Fibroblast of pulmonary artery (primary cell): ENCODE measurements at regions not wholly inside any gene's neighbourhood (a gene's known extent, or its start where the extent isn't known, plus 50 kb on each side); places are given as distances from the start of the nearest gene placed in this dataset.
A peak's percentile ranks its signal among the peaks of the same experiment; 100 is the strongest.

Experiments used
- DNase-seq: peaks from one replicate; pipeline ENCODE4 v3.0.0-alpha.2; 2010; ENCODE audit warnings: low read depth
- H3K4me3 ChIP-seq: replicated peaks from 2 replicates; pipeline ENCODE4 v1.5.1; 2011; ENCODE audit warnings: low read depth, mild to moderate bottlenecking, control low read depth, low read length, moderate library complexity
- TF ChIP-seq, protein P1 (sequence below): IDR thresholded peaks from 2 replicates; pipeline ENCODE4 v1.5.1; 2011; ENCODE audit warnings: mild to moderate bottlenecking, control low read depth, low read length, inconsistent platforms; ENCODE audit errors: missing control alignments

DNA sequence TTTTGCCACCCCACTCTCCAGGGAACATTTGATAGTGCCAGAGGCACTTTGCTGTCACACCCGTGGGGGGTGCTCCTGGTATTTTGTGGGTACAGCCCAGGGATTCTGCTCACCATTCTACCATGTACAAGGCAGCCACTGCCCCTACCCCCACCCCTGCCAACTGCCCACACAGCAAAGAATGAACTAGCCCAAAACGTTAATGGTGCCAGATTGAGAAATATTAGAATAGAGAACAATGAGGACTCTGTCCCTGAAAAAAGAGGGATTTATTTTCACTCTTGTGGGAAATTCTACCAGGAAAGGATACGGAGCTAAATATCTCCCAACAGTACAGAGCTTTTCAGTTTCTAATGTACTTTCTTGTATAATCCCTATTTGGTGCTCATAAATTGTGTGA is 154.5 kb upstream of the SUCLG2 start:
- H3K4me3 ChIP-seq: no peak overlapping the region
- DNase-seq: no peak
- TF ChIP-seq, protein P1, sequence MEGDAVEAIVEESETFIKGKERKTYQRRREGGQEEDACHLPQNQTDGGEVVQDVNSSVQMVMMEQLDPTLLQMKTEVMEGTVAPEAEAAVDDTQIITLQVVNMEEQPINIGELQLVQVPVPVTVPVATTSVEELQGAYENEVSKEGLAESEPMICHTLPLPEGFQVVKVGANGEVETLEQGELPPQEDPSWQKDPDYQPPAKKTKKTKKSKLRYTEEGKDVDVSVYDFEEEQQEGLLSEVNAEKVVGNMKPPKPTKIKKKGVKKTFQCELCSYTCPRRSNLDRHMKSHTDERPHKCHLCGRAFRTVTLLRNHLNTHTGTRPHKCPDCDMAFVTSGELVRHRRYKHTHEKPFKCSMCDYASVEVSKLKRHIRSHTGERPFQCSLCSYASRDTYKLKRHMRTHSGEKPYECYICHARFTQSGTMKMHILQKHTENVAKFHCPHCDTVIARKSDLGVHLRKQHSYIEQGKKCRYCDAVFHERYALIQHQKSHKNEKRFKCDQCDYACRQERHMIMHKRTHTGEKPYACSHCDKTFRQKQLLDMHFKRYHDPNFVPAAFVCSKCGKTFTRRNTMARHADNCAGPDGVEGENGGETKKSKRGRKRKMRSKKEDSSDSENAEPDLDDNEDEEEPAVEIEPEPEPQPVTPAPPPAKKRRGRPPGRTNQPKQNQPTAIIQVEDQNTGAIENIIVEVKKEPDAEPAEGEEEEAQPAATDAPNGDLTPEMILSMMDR: no peak

DNA sequence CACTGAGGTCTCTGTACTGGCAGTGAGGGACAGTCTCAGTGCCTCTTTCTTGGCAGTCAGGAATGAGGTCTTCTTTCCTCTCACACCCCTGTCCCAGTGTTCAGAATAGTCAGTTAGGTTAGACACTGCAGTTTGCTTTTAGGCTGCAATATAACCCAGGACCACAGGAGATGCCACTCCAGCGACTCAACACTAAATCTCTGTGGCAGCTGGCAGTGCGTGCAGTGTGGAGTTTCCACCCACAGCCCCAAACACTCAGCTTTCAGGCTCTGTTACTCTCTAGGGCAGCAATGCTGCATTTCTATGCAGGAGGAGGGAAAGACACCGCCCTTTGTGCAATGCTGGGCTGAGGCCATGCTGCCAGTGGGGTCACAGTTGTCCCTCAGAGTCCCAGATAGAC is 150.2 kb upstream of the SUCLG2 start:
- DNase-seq: no peak
- TF ChIP-seq, protein P1: no peak
- H3K4me3 ChIP-seq: no peak overlapping the region

DNA sequence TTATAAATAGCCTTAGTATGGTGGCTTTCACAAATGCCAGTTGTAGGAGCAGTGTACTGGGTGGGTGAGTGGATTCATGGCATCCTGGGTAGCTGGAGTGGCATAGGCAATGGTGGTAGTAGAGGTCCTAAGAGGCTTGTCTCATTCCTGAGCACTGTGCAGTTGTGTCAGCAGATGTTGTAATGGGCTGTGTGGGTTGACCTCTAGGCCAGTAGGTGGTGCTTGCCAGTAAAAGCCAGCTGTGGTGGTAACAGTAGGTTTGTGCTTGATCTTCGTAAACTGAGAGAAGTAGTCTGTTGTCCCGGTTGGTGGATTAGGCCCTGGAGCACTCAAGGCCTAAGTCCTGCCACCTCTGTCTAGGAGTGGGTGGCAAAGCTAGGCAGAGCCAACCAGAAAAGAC is 149.7 kb upstream of the SUCLG2 start:
- H3K4me3 ChIP-seq: no peak overlapping the region
- TF ChIP-seq, protein P1: no peak
- DNase-seq: no peak

GRCh38 chr3:67798412-67798811 is 144.0 kb upstream of the SUCLG2 start:
- no peak overlapping the region for H3K4me3 ChIP-seq
- TF ChIP-seq, protein P1: no peak
- DNase-seq: no peak

DNA sequence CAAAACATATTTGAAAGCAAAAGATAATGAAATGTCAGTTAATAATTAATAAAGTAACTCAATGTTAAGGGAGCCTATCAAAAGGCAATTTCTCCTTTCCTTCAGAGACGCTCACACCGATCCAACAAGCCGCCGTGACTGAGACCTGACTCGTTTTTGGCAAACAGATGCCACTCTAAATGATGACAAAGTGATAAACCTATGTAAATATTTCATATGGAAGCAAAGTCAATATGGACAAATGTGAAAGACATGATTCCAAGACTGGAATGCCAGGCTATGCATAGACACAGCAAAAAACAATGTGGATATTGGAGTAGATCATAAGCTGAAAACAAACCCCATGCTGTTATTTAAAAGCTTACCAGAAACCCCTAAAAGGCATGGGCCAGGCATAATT is 137.2 kb upstream of the SUCLG2 start:
- TF ChIP-seq, protein P1: no peak
- no peak overlapping the region for H3K4me3 ChIP-seq
- no peak for DNase-seq

DNA sequence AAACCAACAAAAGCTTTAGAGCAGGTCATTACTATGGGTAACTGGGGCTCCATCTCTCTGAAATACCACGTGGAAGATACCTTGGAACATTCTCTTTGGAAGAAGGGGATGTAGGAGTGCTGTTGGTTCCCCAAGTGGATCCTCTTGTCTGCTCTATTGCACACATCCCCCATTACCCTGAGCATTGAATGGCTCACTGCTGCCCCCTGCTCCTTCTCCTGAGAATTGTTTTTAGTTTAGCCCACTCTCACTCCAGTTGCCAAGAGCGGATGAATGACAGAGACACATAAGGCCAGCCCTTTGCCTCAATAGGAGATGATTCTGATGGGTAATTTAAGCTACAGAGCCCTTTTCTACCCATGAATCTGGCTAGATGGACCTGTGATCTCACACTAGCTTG is 135.6 kb upstream of the SUCLG2 start:
- TF ChIP-seq, protein P1: peak; percentile 68
- no peak overlapping the region for H3K4me3 ChIP-seq
- peak; percentile 61 for DNase-seq

- DNase-seq: no peak
- TF ChIP-seq, protein P1: no peak
- no peak overlapping the region for H3K4me3 ChIP-seq
These were observed 134.0 kb upstream of the SUCLG2 start for GRCh38 chr3:67788396-67788795.
